Prostate gland (tissue), 2 donors: ENCODE measurements at regions not wholly inside any gene's neighbourhood (a gene's known extent, or its start where the extent isn't known, plus 50 kb on each side); places are given as distances from the start of the nearest gene placed in this dataset.

Source experiments
- DNase-seq: peaks from one replicate; pipeline ENCODE4 v3.0.0-alpha.2; 2019; ENCODE audit warnings: low spot score
- H3K27ac ChIP-seq, 2 donors: fragments of 200-600 bp; sonication (generic); 2 replicates each; pipeline ENCODE4 v1.5.1; 2017 to 2019
- H3K27me3 ChIP-seq: fragments of 200-600 bp; sonication (generic); replicated peaks from 2 replicates; pipeline ENCODE4 v1.5.1; 2019; ENCODE audit not compliant: insufficient read depth
- H3K36me3 ChIP-seq, 2 donors: fragments of 200-600 bp; sonication (generic); 1 replicate in 1 of 2; 2 replicates in 1 of 2; pipeline versions ENCODE4 v1.5.1 to v1.8.1; 2017 to 2019
- H3K4me1 ChIP-seq: fragments of 200-600 bp; sonication (generic); replicated peaks from 2 replicates; pipeline ENCODE4 v1.5.1; 2019
- H3K4me3 ChIP-seq, 2 donors: fragments of 200-600 bp; sonication (generic); 2 replicates each; pipeline ENCODE4 v1.5.1; 2017 to 2019
- H3K9me3 ChIP-seq: fragments of 200-600 bp; sonication (generic); 2 replicates; pipeline ENCODE4 v1.5.1; 2017
- CTCF ChIP-seq, 4 experiments: fragments of 200-600 bp in 2 of 4; fragments of 450-650 bp in 2 of 4; sonication (generic) in 2 of 4; IDR thresholded peaks; 1 replicate in 3 of 4; 2 replicates in 1 of 4; pipeline ENCODE4 v1.5.1; 2016 to 2019; ENCODE audit warnings: antibody characterized with exemption in 4 of 4, mild to moderate bottlenecking in 2 of 4, moderate library complexity in 2 of 4
- POLR2A ChIP-seq: fragments of 450-650 bp; IDR thresholded peaks from one replicate; pipeline ENCODE4 v1.6.1; 2016; ENCODE audit warnings: antibody characterized with exemption, mild to moderate bottlenecking
- POLR2AphosphoS5 ChIP-seq: sonication (generic); formaldehyde crosslinking; IDR thresholded peaks from one replicate; pipeline ENCODE4 v1.6.1; 2017; ENCODE audit warnings: antibody characterized with exemption
- WGBS: methylation state at CpG from one replicate; pipeline ENCODE4 v1.1.5; 2018; 5-methylcytosine and 5-hydroxymethylcytosine counted together
- intact Hi-C: fragments of 100-400 bp; cut with DNase I; formaldehyde crosslinking; loops from one replicate; pipeline ENCODE4 v1.14.2; 2022

GRCh38 chrX:63430026-63430425 is 78.9 kb upstream of the SPIN4 start:
- Histone ChIP-seq H3K9me3 (no peaks in the 10 kb centered on the region), H3K4me1 (no peaks in the 10 kb centered on the region), H3K27ac (no peak overlapping the region), H3K4me3 (no peak overlapping the region), H3K36me3 (no peaks in the 10 kb centered on the region), H3K27me3 (no peaks in the 10 kb centered on the region)
- intact Hi-C loops: no loop called here
- 86% methylated on average over 5 of the region's 5 CpGs for WGBS
- DNase-seq: no peak
- TF ChIP-seq POLR2AphosphoS5 (no peak), CTCF (IDR thresholded peaks at IDR 0.05) (no peak), POLR2A (no peak)

DNA sequence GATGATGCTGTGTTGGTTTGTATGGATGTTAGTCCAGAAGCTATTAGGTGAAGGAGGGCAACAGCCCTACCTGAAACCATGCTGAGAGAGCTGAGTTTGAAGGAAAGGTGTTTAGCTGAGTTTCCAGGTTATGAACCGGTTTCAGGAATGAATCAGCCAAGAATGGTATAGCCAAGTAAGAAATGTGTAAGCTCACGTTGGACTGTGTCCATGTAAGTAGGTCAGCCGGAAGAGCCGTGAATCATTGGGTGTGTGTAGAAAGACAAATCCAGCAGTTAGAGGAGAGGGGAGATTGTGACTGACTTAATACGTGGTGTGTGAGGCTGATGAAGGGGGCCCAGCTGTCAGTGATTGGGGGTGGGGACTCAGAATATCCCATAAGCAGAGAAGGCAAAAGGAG is 77.2 kb upstream of the SPIN4 start:
- TF ChIP-seq POLR2AphosphoS5: no peak
- TF ChIP-seq POLR2A: no peak
- no peak for TF ChIP-seq CTCF (IDR thresholded peaks at IDR 0.05)
- no peak overlapping the region for H3K4me3 ChIP-seq
- intact Hi-C loops: no loop called here
- no peak for DNase-seq
- 97% methylated on average over 5 of the region's 5 CpGs for WGBS
- no peak overlapping the region for H3K27ac ChIP-seq
- no peaks in the 10 kb centered on the region for H3K4me1 ChIP-seq
- H3K9me3 ChIP-seq: no peaks in the 10 kb centered on the region
- no peaks in the 10 kb centered on the region for H3K27me3 ChIP-seq
- no peaks in the 10 kb centered on the region for H3K36me3 ChIP-seq

GRCh38 chrX:63426519-63426918 is 75.4 kb upstream of the SPIN4 start:
- TF ChIP-seq POLR2AphosphoS5 (no peak), POLR2A (no peak), CTCF (IDR thresholded peaks at IDR 0.05) (no peak)
- Histone ChIP-seq H3K27ac (no peak overlapping the region), H3K27me3 (no peaks in the 10 kb centered on the region), H3K4me1 (no peaks in the 10 kb centered on the region), H3K9me3 (no peaks in the 10 kb centered on the region), H3K4me3 (no peak overlapping the region), H3K36me3 (no peaks in the 10 kb centered on the region)
- intact Hi-C loops: no loop called here
- WGBS: 82% methylated on average over 7 of the region's 7 CpGs
- no peak for DNase-seq

DNA sequence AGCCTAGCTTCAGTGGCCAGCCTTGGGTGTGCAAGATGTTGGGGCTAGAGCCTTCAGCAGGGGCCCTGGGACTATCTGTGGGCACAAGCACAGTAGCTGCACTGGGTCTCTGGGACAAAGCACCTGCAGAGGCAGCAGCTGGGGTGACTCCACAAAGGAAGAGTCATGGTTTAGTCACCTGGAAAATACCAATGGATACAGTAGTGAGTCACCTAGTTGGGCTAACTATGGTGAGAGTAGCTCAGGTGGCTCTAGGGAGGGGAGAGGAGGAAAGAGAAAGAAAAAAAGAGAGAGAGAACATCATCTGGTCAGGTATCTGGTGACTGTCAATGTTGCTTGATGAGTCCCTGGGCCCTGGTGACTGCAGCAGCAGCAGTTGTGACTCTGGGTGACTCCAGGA is 72.9 kb upstream of the SPIN4 start:
- Histone ChIP-seq H3K27ac (no peak overlapping the region), H3K4me3 (no peak overlapping the region), H3K36me3 (no peaks in the 10 kb centered on the region), H3K9me3 (no peaks in the 10 kb centered on the region), H3K27me3 (no peaks in the 10 kb centered on the region), H3K4me1 (no peaks in the 10 kb centered on the region)
- intact Hi-C loops: no loop called here
- no peak for TF ChIP-seq POLR2AphosphoS5
- TF ChIP-seq POLR2A: no peak
- no peak for TF ChIP-seq CTCF (IDR thresholded peaks at IDR 0.05)
- DNase-seq: no peak

- no peak for DNase-seq
- Histone ChIP-seq H3K27me3 (no peaks in the 10 kb centered on the region), H3K4me3 (no peak overlapping the region), H3K4me1 (no peaks in the 10 kb centered on the region), H3K36me3 (no peaks in the 10 kb centered on the region), H3K9me3 (no peaks in the 10 kb centered on the region), H3K27ac (no peak overlapping the region)
- intact Hi-C loops: no loop called here
- TF ChIP-seq POLR2A (no peak), POLR2AphosphoS5 (no peak), CTCF (IDR thresholded peaks at IDR 0.05) (no peak)
These were observed 70.3 kb upstream of the SPIN4 start for GRCh38 chrX:63421411-63421810.
